DOHH2 (cell line): ENCODE measurements at regions not wholly inside any gene's neighbourhood (a gene's known extent, or its start where the extent isn't known, plus 50 kb on each side); places are given as distances from the start of the nearest gene placed in this dataset.

ENCODE experiments used
- EZH2phosphoT487 ChIP-seq: fragments of 200-600 bp; sonication (generic); IDR thresholded peaks from 2 replicates; pipeline ENCODE4 v1.6.1; 2017; ENCODE audit warnings: borderline replicate concordance, mild to moderate bottlenecking, antibody characterized with exemption, low read length, moderate library complexity, mixed read lengths
- TF ChIP-seq, protein P1 (sequence below): fragments of 200-600 bp; sonication (generic); IDR thresholded peaks from one replicate; pipeline ENCODE4 v1.5.1; 2014; ENCODE audit warnings: antibody characterized with exemption, mild to moderate bottlenecking, low read depth, low read length; ENCODE audit not compliant: poor library complexity, severe bottlenecking

DNA sequence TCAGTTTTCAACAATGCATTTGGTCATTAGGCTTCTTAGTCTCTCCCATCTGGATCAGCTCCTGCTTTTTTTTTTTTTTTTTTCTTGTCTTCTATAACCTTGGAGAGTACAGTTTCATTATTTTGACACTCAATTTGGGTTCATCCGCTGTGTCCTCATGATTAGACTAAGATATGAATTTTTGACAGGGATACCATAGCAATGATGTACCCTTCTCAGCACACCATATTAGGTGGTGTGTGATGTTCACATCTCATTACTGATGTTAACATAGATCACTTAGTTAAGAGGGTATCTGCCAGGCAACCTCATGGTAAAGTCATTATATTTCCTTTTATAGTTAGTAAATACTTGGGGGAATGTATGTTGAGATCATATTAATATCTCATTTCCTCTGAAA lies 445.5 kb upstream of the IGFBP3 start:
- TF ChIP-seq, protein P1, sequence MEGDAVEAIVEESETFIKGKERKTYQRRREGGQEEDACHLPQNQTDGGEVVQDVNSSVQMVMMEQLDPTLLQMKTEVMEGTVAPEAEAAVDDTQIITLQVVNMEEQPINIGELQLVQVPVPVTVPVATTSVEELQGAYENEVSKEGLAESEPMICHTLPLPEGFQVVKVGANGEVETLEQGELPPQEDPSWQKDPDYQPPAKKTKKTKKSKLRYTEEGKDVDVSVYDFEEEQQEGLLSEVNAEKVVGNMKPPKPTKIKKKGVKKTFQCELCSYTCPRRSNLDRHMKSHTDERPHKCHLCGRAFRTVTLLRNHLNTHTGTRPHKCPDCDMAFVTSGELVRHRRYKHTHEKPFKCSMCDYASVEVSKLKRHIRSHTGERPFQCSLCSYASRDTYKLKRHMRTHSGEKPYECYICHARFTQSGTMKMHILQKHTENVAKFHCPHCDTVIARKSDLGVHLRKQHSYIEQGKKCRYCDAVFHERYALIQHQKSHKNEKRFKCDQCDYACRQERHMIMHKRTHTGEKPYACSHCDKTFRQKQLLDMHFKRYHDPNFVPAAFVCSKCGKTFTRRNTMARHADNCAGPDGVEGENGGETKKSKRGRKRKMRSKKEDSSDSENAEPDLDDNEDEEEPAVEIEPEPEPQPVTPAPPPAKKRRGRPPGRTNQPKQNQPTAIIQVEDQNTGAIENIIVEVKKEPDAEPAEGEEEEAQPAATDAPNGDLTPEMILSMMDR = no peak
- TF ChIP-seq EZH2phosphoT487 = no peak
